Neural crest cell (in vitro differentiated cells): ENCODE measurements at regions not wholly inside any gene's neighbourhood (a gene's known extent, or its start where the extent isn't known, plus 50 kb on each side); places are given as distances from the start of the nearest gene placed in this dataset.

Experiments
- DNase-seq: peaks from one replicate; pipeline ENCODE4 v3.0.0; 2021; ENCODE audit warnings: low read depth, mixed read lengths, low spot score
- H3K27ac Mint-ChIP-seq: one replicate; pipeline ENCODE4 v1.8.0; 2021; ENCODE audit warnings: mild to moderate bottlenecking, mixed read lengths; ENCODE audit not compliant: unreplicated experiment
- H3K27me3 Mint-ChIP-seq: 2 replicates; pipeline ENCODE4 v1.8.0; 2021; ENCODE audit warnings: low read depth, mild to moderate bottlenecking, mixed read lengths
- H3K36me3 Mint-ChIP-seq: 2 replicates; pipeline ENCODE4 v1.8.0; 2021; ENCODE audit warnings: low read depth, mild to moderate bottlenecking, mixed read lengths
- H3K4me1 Mint-ChIP-seq: 2 replicates; pipeline ENCODE4 v1.8.0; 2021; ENCODE audit warnings: mixed read lengths
- H3K4me3 Mint-ChIP-seq: one replicate; pipeline ENCODE4 v1.8.0; 2021; ENCODE audit warnings: mild to moderate bottlenecking, mixed read lengths
- H3K9me3 Mint-ChIP-seq: 2 replicates; pipeline ENCODE4 v1.8.0; 2021; ENCODE audit warnings: mixed read lengths
- TF ChIP-seq, protein P1 (sequence below): fragments of 200-600 bp; sonication (generic); conservative IDR thresholded peaks from 2 replicates; pipeline ENCODE4 v1.5.0; 2021; ENCODE audit warnings: antibody characterized with exemption, mild to moderate bottlenecking

DNA sequence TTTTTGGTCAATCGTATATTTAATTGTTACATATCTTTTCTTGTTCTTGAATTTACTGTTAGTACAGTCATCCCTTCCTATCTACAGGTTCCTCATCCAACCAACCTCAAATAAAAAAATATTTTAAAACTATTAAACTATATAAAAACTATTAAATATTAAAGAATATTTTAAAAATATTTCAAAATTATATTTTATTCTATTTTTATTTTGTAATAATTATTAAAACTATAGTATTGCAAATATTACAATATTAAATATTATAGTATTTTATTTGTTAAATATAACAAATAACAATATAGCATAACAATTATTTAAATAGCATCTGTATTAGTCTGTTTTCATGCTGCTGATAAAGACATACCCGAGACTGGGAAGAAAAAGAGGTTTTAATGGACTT lies 357.9 kb upstream of the GOLIM4 start:
- H3K27me3 Mint-ChIP-seq, result no peaks in the 10 kb centered on the region
- H3K4me3 Mint-ChIP-seq, result no peak overlapping the region
- no peak for DNase-seq
- H3K9me3 Mint-ChIP-seq, result no peaks in the 10 kb centered on the region
- no peaks in the 10 kb centered on the region for H3K36me3 Mint-ChIP-seq
- H3K4me1 Mint-ChIP-seq, result no peaks in the 10 kb centered on the region
- TF ChIP-seq, protein P1, sequence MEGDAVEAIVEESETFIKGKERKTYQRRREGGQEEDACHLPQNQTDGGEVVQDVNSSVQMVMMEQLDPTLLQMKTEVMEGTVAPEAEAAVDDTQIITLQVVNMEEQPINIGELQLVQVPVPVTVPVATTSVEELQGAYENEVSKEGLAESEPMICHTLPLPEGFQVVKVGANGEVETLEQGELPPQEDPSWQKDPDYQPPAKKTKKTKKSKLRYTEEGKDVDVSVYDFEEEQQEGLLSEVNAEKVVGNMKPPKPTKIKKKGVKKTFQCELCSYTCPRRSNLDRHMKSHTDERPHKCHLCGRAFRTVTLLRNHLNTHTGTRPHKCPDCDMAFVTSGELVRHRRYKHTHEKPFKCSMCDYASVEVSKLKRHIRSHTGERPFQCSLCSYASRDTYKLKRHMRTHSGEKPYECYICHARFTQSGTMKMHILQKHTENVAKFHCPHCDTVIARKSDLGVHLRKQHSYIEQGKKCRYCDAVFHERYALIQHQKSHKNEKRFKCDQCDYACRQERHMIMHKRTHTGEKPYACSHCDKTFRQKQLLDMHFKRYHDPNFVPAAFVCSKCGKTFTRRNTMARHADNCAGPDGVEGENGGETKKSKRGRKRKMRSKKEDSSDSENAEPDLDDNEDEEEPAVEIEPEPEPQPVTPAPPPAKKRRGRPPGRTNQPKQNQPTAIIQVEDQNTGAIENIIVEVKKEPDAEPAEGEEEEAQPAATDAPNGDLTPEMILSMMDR, result no peak
- no peak overlapping the region for H3K27ac Mint-ChIP-seq

DNA sequence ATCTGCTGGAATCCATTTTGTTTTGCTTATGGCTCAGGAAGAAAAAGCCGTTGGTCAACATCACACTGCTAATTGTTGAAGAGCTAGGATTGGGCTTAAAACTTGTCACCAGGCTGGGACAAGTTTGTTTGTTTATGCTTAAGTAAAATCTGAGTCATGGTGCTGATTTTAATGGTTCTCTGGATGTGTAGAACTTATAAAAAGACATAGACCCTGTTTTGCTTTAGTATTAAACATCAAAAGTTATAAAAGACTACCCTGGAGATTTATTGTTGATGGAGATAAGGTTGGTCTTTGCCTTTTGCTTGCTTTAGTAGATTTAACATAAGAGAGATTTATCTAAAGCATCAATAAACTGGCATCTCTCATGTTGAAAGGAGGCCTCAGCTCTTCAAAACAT lies 348.2 kb upstream of the GOLIM4 start:
- Mint-ChIP-seq H3K27me3 (no peaks in the 10 kb centered on the region), H3K9me3 (no peaks in the 10 kb centered on the region), H3K27ac (no peak overlapping the region), H3K4me3 (no peak overlapping the region), H3K4me1 (peaks cover 11% of the 10 kb centered on the region), H3K36me3 (no peaks in the 10 kb centered on the region)
- TF ChIP-seq, protein P1, result no peak
- no peak for DNase-seq

DNA sequence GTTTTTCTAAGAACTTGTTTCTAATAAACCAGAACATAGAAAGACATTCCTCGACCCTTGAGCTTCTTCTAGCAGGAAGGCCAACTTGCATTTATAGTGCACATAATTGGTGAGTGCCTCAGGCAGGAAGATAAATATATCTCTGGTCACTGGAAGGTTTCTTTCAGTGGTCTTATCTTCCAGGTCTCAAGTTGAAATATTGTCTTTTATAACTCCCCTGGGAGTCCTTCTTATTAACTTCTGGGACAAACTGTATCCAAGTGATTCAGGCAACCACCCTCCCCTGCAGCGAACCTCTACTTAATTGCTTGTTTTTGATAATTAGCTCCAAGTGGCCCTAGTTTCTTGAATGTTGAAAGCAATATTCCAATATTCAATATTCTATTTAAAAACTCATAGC lies 346.8 kb upstream of the GOLIM4 start:
- no peak for DNase-seq
- Mint-ChIP-seq H3K4me1 (peaks cover 11% of the 10 kb centered on the region), H3K36me3 (no peaks in the 10 kb centered on the region), H3K4me3 (no peak overlapping the region), H3K27me3 (no peaks in the 10 kb centered on the region), H3K27ac (peak overlapping the region; percentile 73), H3K9me3 (no peaks in the 10 kb centered on the region)
- TF ChIP-seq, protein P1, result no peak

DNA sequence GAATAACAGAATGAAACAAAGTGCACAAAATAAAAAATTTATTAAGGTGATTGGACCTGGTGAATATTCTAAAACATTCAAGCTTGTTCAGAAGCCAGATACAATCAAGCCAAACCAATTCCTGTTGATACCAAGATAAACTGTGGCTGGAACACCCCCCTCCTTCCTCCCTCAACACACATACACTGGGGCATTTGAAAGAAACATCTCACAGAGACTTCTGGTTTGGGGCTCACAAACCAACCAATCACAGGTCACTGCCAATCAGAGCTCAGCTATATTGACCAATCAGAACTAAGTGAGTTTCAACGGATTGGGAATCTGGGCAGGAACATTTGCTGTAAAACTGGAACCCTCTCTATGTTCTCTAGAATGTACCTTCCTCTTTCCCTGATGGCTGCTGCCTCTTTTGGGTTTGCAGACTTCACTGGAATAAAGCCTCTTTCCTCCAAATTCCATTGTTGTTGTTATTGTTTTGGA lies 340.6 kb upstream of the GOLIM4 start:
- no peak overlapping the region for H3K4me3 Mint-ChIP-seq
- TF ChIP-seq, protein P1, result no peak
- H3K4me1 Mint-ChIP-seq, result peaks cover 5% of the 10 kb centered on the region
- H3K27ac Mint-ChIP-seq, result no peak overlapping the region
- no peak for DNase-seq
- H3K36me3 Mint-ChIP-seq, result no peaks in the 10 kb centered on the region
- no peaks in the 10 kb centered on the region for H3K9me3 Mint-ChIP-seq
- H3K27me3 Mint-ChIP-seq, result no peaks in the 10 kb centered on the region

DNA sequence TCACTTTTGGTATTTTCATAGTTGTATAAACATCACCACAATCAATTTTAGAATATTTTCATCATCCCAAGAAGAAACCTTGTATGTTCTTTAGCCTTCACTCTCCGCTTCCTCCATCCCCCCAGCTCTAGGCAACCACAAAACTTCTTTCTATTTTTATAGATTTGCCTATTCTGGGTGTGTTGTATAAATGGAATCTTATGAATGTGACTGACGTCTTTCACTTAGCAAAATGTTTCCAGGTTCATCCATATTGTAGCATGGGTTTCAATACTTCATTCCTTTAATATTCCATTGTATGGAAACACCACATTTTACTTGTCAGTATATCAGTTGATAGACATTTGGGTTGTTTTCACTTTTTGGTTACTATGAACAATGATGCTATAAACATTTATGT lies 335.8 kb upstream of the GOLIM4 start:
- Mint-ChIP-seq H3K27me3 (no peaks in the 10 kb centered on the region), H3K36me3 (no peaks in the 10 kb centered on the region), H3K4me1 (peaks cover 5% of the 10 kb centered on the region), H3K9me3 (no peaks in the 10 kb centered on the region), H3K27ac (no peak overlapping the region), H3K4me3 (no peak overlapping the region)
- no peak for DNase-seq
- TF ChIP-seq, protein P1, result no peak
